Activated gamma-delta T cell (primary cell): ENCODE measurements at regions not wholly inside any gene's neighbourhood (a gene's known extent, or its start where the extent isn't known, plus 50 kb on each side); places are given as distances from the start of the nearest gene placed in this dataset.

ENCODE experiments used
- DNase-seq: peaks from one replicate; lab custom pipeline; 2025; lab: John Stamatoyannopoulos, UW

- no peak for DNase-seq
These were observed 120.9 kb upstream of the LHX1 start for GRCh38 chr17:36816214-36816906.

- no peak for DNase-seq
These were observed 120.4 kb upstream of the LHX1 start for GRCh38 chr17:36816907-36817288.

GRCh38 chr17:36817483-36818048 lies 119.7 kb upstream of the LHX1 start:
- no peak for DNase-seq

- DNase-seq: no peak
These were observed 119.0 kb upstream of the LHX1 start for GRCh38 chr17:36818134-36818825.

GRCh38 chr17:36823850-36824677 lies 113.2 kb upstream of the LHX1 start:
- DNase-seq: no peak

- DNase-seq: no peak
These were observed 112.6 kb upstream of the LHX1 start for GRCh38 chr17:36824678-36825101.

- DNase-seq: no peak
These were observed 112.2 kb upstream of the LHX1 start for GRCh38 chr17:36825113-36825512.

- no peak for DNase-seq
These were observed 111.8 kb upstream of the LHX1 start for GRCh38 chr17:36825521-36825920.

GRCh38 chr17:36825951-36826350 lies 111.3 kb upstream of the LHX1 start:
- DNase-seq: no peak

GRCh38 chr17:36827081-36827480 lies 110.2 kb upstream of the LHX1 start:
- no peak for DNase-seq

GRCh38 chr17:36829676-36830075 lies 107.6 kb upstream of the LHX1 start:
- DNase-seq: no peak

GRCh38 chr17:36833279-36833678 lies 104.0 kb upstream of the LHX1 start:
- no peak for DNase-seq

- no peak for DNase-seq
These were observed 102.2 kb upstream of the LHX1 start for GRCh38 chr17:36835036-36835435.

GRCh38 chr17:36837195-36837938 lies 99.9 kb upstream of the LHX1 start:
- DNase-seq: no peak

- no peak for DNase-seq
These were observed 99.4 kb upstream of the LHX1 start for GRCh38 chr17:36837939-36838272.

- no peak for DNase-seq
These were observed 98.0 kb upstream of the LHX1 start for GRCh38 chr17:36839256-36839655.

- DNase-seq: no peak
These were observed 96.5 kb upstream of the LHX1 start for GRCh38 chr17:36840796-36841195.

- no peak for DNase-seq
These were observed 95.0 kb upstream of the LHX1 start for GRCh38 chr17:36842231-36842819.

- DNase-seq: no peak
These were observed 94.2 kb upstream of the LHX1 start for GRCh38 chr17:36842963-36843558.

GRCh38 chr17:36844013-36844412 lies 93.3 kb upstream of the LHX1 start:
- no peak for DNase-seq

- no peak for DNase-seq
These were observed 92.7 kb upstream of the LHX1 start for GRCh38 chr17:36844601-36845000.
